Esophagus muscularis mucosa (tissue), 3 donors: ENCODE measurements at regions not wholly inside any gene's neighbourhood (a gene's known extent, or its start where the extent isn't known, plus 50 kb on each side); places are given as distances from the start of the nearest gene placed in this dataset.

Experiments
- POLR2A ChIP-seq: fragments of 450-650 bp; IDR thresholded peaks from one replicate; pipeline ENCODE4 v1.6.1; 2017; ENCODE audit warnings: antibody characterized with exemption, moderate library complexity, mild to moderate bottlenecking, low read depth
- POLR2AphosphoS5 ChIP-seq, 2 donors: sonication (generic); formaldehyde crosslinking; IDR thresholded peaks; one replicate each; pipeline ENCODE4 v1.6.1; 2017; ENCODE audit warnings: antibody characterized with exemption in 2 of 2
- TF ChIP-seq, protein P1 (sequence below), 3 experiments: fragments of 200-600 bp in 2 of 3; fragments of 450-650 bp in 1 of 3; sonication (generic) in 2 of 3; IDR thresholded peaks; one replicate each; pipeline ENCODE4 v1.5.1; 2017 to 2019; ENCODE audit warnings: antibody characterized with exemption in 3 of 3, mild to moderate bottlenecking in 2 of 3, moderate library complexity in 1 of 3

DNA sequence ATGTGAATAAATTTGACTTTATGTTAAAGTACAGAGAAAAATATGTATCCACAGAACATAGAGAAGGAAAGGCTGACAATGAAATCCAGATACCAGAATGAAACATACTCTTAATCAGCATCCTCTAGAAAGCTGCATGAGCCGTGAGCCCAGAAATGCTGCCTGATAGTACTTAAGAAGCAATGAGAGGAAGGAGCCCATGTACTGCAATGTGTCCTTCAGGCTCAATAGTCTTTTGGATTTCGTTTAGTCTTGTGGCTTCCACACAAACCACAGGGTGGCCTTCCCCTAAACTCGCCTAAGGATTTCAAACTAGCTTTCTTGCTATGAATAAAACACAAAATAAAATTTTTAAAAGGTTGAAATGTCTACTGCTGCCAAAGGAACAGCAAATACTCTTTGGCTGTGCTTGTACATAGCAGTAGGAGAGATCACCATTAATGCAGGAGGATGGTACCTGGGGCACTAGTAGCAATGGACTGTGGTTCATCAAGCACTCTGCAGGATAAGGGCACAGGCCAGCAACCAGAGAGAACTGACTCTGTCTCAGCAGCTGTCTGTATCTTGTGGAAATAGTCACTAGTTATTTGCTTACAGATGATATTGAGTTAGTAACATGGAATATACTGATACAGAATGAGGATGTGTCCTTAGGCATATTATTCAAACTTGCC, 988.3 kb upstream of the LRFN5 start:
- TF ChIP-seq POLR2A (no peak), POLR2AphosphoS5 (IDR thresholded peaks at IDR 0.05) (no peak)
- TF ChIP-seq, protein P1, sequence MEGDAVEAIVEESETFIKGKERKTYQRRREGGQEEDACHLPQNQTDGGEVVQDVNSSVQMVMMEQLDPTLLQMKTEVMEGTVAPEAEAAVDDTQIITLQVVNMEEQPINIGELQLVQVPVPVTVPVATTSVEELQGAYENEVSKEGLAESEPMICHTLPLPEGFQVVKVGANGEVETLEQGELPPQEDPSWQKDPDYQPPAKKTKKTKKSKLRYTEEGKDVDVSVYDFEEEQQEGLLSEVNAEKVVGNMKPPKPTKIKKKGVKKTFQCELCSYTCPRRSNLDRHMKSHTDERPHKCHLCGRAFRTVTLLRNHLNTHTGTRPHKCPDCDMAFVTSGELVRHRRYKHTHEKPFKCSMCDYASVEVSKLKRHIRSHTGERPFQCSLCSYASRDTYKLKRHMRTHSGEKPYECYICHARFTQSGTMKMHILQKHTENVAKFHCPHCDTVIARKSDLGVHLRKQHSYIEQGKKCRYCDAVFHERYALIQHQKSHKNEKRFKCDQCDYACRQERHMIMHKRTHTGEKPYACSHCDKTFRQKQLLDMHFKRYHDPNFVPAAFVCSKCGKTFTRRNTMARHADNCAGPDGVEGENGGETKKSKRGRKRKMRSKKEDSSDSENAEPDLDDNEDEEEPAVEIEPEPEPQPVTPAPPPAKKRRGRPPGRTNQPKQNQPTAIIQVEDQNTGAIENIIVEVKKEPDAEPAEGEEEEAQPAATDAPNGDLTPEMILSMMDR (IDR thresholded peaks at IDR 0.05): no peak
